SK-N-SH treated with all-trans-retinoic acid at 6 μM for 48 hours (cell line): ENCODE measurements at regions not wholly inside any gene's neighbourhood (a gene's known extent, or its start where the extent isn't known, plus 50 kb on each side); places are given as distances from the start of the nearest gene placed in this dataset.
A peak's percentile ranks its signal among the peaks of the same experiment; 100 is the strongest.

Experiments
- ATAC-seq: fragments of 200-7000 bp; cut with Tn5 transposase; 3 replicates; pipeline ENCODE4 v1.9.1; 2020; ENCODE audit warnings: mild to moderate bottlenecking, moderate library complexity
- ARNTL ChIP-seq: fragments of 450-650 bp; formaldehyde crosslinking; IDR thresholded peaks from 2 replicates; pipeline ENCODE4 v1.5.0; 2020; ENCODE audit warnings: low read depth, mild to moderate bottlenecking, moderate library complexity, borderline replicate concordance
- BACH2 ChIP-seq: fragments of 250-450 bp; sonication (Bioruptor Pico); IDR thresholded peaks from 2 replicates; pipeline ENCODE4 v1.9.0; 2021; ENCODE audit warnings: mild to moderate bottlenecking, borderline replicate concordance
- CSDC2 ChIP-seq: fragments of 250-450 bp; sonication (Bioruptor Pico); IDR thresholded peaks from 2 replicates; pipeline ENCODE4 v1.5.0; 2020; ENCODE audit warnings: mild to moderate bottlenecking, moderate library complexity
- CSRNP3 ChIP-seq: fragments of 250-450 bp; sonication (Bioruptor Pico); IDR thresholded peaks from 2 replicates; pipeline ENCODE4 v1.5.1; 2021; ENCODE audit warnings: mild to moderate bottlenecking, moderate library complexity
- ESRRG ChIP-seq: fragments of 250-450 bp; sonication (Bioruptor Pico); IDR thresholded peaks from 2 replicates; pipeline ENCODE4 v1.6.1; 2021; ENCODE audit warnings: mild to moderate bottlenecking
- GLIS3 ChIP-seq: fragments of 250-450 bp; sonication (Bioruptor Pico); IDR thresholded peaks from 2 replicates; pipeline ENCODE4 v1.5.0; 2020; ENCODE audit warnings: mild to moderate bottlenecking, moderate library complexity
- ISL1 ChIP-seq: fragments of 250-450 bp; sonication (Bioruptor Pico); IDR thresholded peaks from 2 replicates; pipeline ENCODE4 v2.1.2; 2022; ENCODE audit warnings: mild to moderate bottlenecking, moderate library complexity
- OSR1 ChIP-seq: fragments of 250-450 bp; sonication (Bioruptor Pico); IDR thresholded peaks from 2 replicates; pipeline ENCODE4 v1.8.0; 2022; ENCODE audit warnings: moderate library complexity, mild to moderate bottlenecking, inconsistent platforms
- POU6F1 ChIP-seq: fragments of 250-450 bp; sonication (Bioruptor Pico); IDR thresholded peaks from 2 replicates; pipeline ENCODE4 v1.8.0; 2021; ENCODE audit warnings: low read depth, mild to moderate bottlenecking, moderate library complexity, borderline replicate concordance
- PPARA ChIP-seq: fragments of 250-450 bp; sonication (Bioruptor Pico); IDR thresholded peaks from 2 replicates; pipeline ENCODE4 v1.5.0; 2020; ENCODE audit warnings: mild to moderate bottlenecking, borderline replicate concordance
- RARB ChIP-seq: fragments of 250-450 bp; sonication (Bioruptor Pico); IDR thresholded peaks from 2 replicates; pipeline ENCODE4 v1.8.0; 2021; ENCODE audit warnings: mild to moderate bottlenecking, moderate library complexity
- SNAI2 ChIP-seq: fragments of 250-450 bp; sonication (Bioruptor Pico); IDR thresholded peaks from 2 replicates; pipeline ENCODE4 v1.5.0; 2020; ENCODE audit warnings: mild to moderate bottlenecking, moderate library complexity
- TCF4 ChIP-seq: fragments of 250-450 bp; sonication (Bioruptor Pico); IDR thresholded peaks from 2 replicates; pipeline ENCODE4 v1.8.0; 2021; ENCODE audit warnings: mild to moderate bottlenecking, moderate library complexity, borderline replicate concordance
- TOX ChIP-seq: fragments of 250-450 bp; sonication (Bioruptor Pico); IDR thresholded peaks from 2 replicates; pipeline ENCODE4 v1.8.0; 2021; ENCODE audit warnings: mild to moderate bottlenecking, moderate library complexity, borderline replicate concordance
- ZC3H10 ChIP-seq: fragments of 250-450 bp; sonication (Bioruptor Pico); IDR thresholded peaks from 2 replicates; pipeline ENCODE4 v1.5.1; 2021; ENCODE audit warnings: mild to moderate bottlenecking, moderate library complexity
- ZFP3 ChIP-seq: fragments of 250-450 bp; sonication (Bioruptor Pico); IDR thresholded peaks from 2 replicates; pipeline ENCODE4 v1.5.0; 2020; ENCODE audit warnings: mild to moderate bottlenecking, moderate library complexity
- ZFP30 ChIP-seq: fragments of 450-650 bp; formaldehyde crosslinking; IDR thresholded peaks from 2 replicates; pipeline ENCODE4 v1.5.0; 2022; ENCODE audit warnings: mild to moderate bottlenecking, moderate library complexity
- ZNF565 ChIP-seq: fragments of 450-650 bp; formaldehyde crosslinking; conservative IDR thresholded peaks from 2 replicates; pipeline ENCODE4 v1.5.0; 2020; ENCODE audit warnings: low read depth, mild to moderate bottlenecking, moderate library complexity
- ZNF70 ChIP-seq: fragments of 450-650 bp; formaldehyde crosslinking; IDR thresholded peaks from 2 replicates; pipeline ENCODE4 v1.5.0; 2020; ENCODE audit warnings: mild to moderate bottlenecking, moderate library complexity
- ZNF8 ChIP-seq: fragments of 450-650 bp; formaldehyde crosslinking; IDR thresholded peaks from 2 replicates; pipeline ENCODE4 v1.5.0; 2020; ENCODE audit warnings: mild to moderate bottlenecking, moderate library complexity
- TF ChIP-seq, protein P1 (sequence below): fragments of 250-450 bp; sonication (Bioruptor Pico); IDR thresholded peaks from 2 replicates; pipeline ENCODE4 v1.8.0; 2020; ENCODE audit warnings: mild to moderate bottlenecking, moderate library complexity, borderline replicate concordance
- TF ChIP-seq, protein P2 (sequence below): fragments of 250-450 bp; sonication (Bioruptor Pico); IDR thresholded peaks from 2 replicates; pipeline ENCODE4 v1.5.0; 2020; ENCODE audit warnings: mild to moderate bottlenecking, moderate library complexity
- TF ChIP-seq, protein P3 (sequence below): fragments of 250-450 bp; sonication (Bioruptor Pico); IDR thresholded peaks from 2 replicates; pipeline ENCODE4 v1.5.1; 2020; ENCODE audit warnings: low read depth, mild to moderate bottlenecking, moderate library complexity

DNA sequence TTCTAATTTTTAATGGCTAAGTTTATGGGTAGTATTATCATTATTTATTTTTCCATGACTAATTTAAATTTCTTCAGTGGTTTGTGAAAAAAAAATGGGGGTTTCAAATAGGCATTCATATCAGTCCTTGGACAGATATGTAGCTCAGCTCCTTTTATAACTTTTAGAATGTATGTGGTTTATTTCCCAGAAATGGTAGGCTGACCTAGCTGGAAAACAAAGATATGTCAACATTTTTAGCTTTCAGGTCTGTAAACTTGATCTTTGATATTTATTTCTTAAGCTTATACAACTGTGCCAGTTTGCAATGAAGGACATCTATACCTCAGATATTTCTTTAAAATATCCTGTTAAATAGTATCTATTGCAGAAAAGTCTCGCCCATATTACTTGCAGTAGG lies 1815.5 kb downstream of the SLITRK5 start:
- ATAC-seq = no peak
- TF ChIP-seq, protein P1, sequence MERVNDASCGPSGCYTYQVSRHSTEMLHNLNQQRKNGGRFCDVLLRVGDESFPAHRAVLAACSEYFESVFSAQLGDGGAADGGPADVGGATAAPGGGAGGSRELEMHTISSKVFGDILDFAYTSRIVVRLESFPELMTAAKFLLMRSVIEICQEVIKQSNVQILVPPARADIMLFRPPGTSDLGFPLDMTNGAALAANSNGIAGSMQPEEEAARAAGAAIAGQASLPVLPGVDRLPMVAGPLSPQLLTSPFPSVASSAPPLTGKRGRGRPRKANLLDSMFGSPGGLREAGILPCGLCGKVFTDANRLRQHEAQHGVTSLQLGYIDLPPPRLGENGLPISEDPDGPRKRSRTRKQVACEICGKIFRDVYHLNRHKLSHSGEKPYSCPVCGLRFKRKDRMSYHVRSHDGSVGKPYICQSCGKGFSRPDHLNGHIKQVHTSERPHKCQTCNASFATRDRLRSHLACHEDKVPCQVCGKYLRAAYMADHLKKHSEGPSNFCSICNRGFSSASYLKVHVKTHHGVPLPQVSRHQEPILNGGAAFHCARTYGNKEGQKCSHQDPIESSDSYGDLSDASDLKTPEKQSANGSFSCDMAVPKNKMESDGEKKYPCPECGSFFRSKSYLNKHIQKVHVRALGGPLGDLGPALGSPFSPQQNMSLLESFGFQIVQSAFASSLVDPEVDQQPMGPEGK (CRISPR knock-in tag) = no peak
- no peak for TF ChIP-seq OSR1 (CRISPR knock-in tag)
- TF ChIP-seq, protein P2, sequence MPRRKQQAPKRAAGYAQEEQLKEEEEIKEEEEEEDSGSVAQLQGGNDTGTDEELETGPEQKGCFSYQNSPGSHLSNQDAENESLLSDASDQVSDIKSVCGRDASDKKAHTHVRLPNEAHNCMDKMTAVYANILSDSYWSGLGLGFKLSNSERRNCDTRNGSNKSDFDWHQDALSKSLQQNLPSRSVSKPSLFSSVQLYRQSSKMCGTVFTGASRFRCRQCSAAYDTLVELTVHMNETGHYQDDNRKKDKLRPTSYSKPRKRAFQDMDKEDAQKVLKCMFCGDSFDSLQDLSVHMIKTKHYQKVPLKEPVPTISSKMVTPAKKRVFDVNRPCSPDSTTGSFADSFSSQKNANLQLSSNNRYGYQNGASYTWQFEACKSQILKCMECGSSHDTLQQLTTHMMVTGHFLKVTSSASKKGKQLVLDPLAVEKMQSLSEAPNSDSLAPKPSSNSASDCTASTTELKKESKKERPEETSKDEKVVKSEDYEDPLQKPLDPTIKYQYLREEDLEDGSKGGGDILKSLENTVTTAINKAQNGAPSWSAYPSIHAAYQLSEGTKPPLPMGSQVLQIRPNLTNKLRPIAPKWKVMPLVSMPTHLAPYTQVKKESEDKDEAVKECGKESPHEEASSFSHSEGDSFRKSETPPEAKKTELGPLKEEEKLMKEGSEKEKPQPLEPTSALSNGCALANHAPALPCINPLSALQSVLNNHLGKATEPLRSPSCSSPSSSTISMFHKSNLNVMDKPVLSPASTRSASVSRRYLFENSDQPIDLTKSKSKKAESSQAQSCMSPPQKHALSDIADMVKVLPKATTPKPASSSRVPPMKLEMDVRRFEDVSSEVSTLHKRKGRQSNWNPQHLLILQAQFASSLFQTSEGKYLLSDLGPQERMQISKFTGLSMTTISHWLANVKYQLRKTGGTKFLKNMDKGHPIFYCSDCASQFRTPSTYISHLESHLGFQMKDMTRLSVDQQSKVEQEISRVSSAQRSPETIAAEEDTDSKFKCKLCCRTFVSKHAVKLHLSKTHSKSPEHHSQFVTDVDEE = no peak
- no peak for TF ChIP-seq CSDC2 (CRISPR knock-in tag)
- no peak for TF ChIP-seq BACH2 (CRISPR knock-in tag)
- no peak for TF ChIP-seq ZNF70 (CRISPR knock-in tag)
- no peak for TF ChIP-seq SNAI2
- no peak for TF ChIP-seq ZFP30 (CRISPR knock-in tag)
- no peak for TF ChIP-seq ISL1 (CRISPR knock-in tag)
- TF ChIP-seq ZFP3 (CRISPR knock-in tag) = no peak
- TF ChIP-seq ESRRG (CRISPR knock-in tag) = no peak
- TF ChIP-seq ZNF8 = no peak
- TF ChIP-seq CSRNP3 (CRISPR knock-in tag) = no peak
- no peak for TF ChIP-seq POU6F1 (CRISPR knock-in tag)
- TF ChIP-seq RARB (CRISPR knock-in tag) = no peak

GRCh38 chr13:89490661-89491060 lies 1819.5 kb downstream of the SLITRK5 start:
- no peak for ATAC-seq

DNA sequence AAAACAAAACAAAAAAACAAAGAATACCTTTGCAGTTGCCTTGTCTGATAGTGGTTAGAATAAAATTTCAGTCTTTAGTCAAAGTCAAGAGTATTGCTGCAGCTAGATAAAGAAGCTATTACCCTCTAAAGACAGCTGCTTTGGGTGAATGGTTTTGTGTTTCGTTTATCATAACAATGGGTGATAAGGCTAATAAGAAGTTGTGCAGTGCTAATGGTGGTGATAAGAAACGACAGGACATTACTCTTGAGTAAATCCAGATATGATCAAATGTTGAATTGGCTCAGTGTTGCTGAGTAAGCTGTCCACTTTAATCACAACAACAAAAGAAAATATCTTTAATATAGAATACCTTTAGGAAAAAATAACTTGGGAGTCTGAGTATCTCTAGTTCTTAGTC lies 1825.3 kb downstream of the SLITRK5 start:
- no peak for ATAC-seq
- TF ChIP-seq TCF4 (CRISPR knock-in tag) = peak; percentile 93
- TF ChIP-seq, protein P3, sequence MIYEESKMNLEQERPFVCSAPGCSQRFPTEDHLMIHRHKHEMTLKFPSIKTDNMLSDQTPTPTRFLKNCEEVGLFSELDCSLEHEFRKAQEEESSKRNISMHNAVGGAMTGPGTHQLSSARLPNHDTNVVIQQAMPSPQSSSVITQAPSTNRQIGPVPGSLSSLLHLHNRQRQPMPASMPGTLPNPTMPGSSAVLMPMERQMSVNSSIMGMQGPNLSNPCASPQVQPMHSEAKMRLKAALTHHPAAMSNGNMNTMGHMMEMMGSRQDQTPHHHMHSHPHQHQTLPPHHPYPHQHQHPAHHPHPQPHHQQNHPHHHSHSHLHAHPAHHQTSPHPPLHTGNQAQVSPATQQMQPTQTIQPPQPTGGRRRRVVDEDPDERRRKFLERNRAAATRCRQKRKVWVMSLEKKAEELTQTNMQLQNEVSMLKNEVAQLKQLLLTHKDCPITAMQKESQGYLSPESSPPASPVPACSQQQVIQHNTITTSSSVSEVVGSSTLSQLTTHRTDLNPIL (CRISPR knock-in tag) = peak; percentile 65; the same call in 1 of the 2 replicates
- TF ChIP-seq ZNF8 = no peak; the same call in 1 of the 2 replicates
- TF ChIP-seq SNAI2 = peak; percentile 46; the same call in 1 of the 2 replicates
- peak; percentile 97 for TF ChIP-seq ISL1 (CRISPR knock-in tag)
- no peak for TF ChIP-seq TOX
- TF ChIP-seq ZNF70 (CRISPR knock-in tag) = no peak
- TF ChIP-seq GLIS3 (CRISPR knock-in tag) = peak; percentile 92; the same call in 1 of the 2 replicates
- 0 out of 2 replicates have a peak, but pooled peaks have one; percentile 52 for TF ChIP-seq BACH2 (CRISPR knock-in tag)
- TF ChIP-seq PPARA = no peak
- TF ChIP-seq ESRRG (CRISPR knock-in tag) = no peak
- no peak for TF ChIP-seq ZFP3 (CRISPR knock-in tag)
- TF ChIP-seq ARNTL = no peak
- TF ChIP-seq ZNF565 (CRISPR knock-in tag) = no peak
- no peak; the same call in 1 of the 2 replicates for TF ChIP-seq POU6F1 (CRISPR knock-in tag)

More at GRCh38 chr13:89490661-89491060, 1819.5 kb downstream of the SLITRK5 start:
- no peak for TF ChIP-seq ZC3H10
- no peak for TF ChIP-seq ZNF565 (CRISPR knock-in tag)
- TF ChIP-seq, protein P1 (CRISPR knock-in tag) = no peak
- no peak for TF ChIP-seq ZNF70 (CRISPR knock-in tag)
